Posterior vena cava (tissue), 2 donors: ENCODE measurements at regions not wholly inside any gene's neighbourhood (a gene's known extent, or its start where the extent isn't known, plus 50 kb on each side); places are given as distances from the start of the nearest gene placed in this dataset.

Experiments used
- DNase-seq: peaks from one replicate; pipeline ENCODE4 v3.0.0-alpha.2; 2020; ENCODE audit warnings: low spot score
- intact Hi-C, 2 donors: fragments of 100-400 bp; cut with DNase I; formaldehyde crosslinking; loops; one replicate each; pipeline versions ENCODE4 v1.14.1 to v1.14.2; 2022 to 2023
- donor health status: DM: yes; HTN: yes; CAD: no.
- donor health status: DM: yes; HTN: yes; CAD: no.

- DNase-seq = no peak
- intact Hi-C loops = no loop called here
These were observed 114.0 kb downstream of the MAT2B start for GRCh38 chr5:163619273-163619934.

GRCh38 chr5:163619951-163620350 is 114.5 kb downstream of the MAT2B start:
- intact Hi-C loops = loop anchor here in 1 of 2 donors (5.0 kb wide), 1 partner anchor 457 kb away; no protein-coding TSS in a partner anchor

GRCh38 chr5:163622799-163623198 is 117.4 kb downstream of the MAT2B start:
- intact Hi-C loops = loop anchor here in 1 of 2 donors (5.0 kb wide), 1 partner anchor 455 kb away; no protein-coding TSS in a partner anchor
- no peak for DNase-seq

More at GRCh38 chr5:163619951-163620350, 114.5 kb downstream of the MAT2B start:
- DNase-seq = no peak

GRCh38 chr5:163623524-163623923 is 118.1 kb downstream of the MAT2B start:
- intact Hi-C loops = loop anchor here in 1 of 2 donors (5.0 kb wide), 1 partner anchor 454 kb away; no protein-coding TSS in a partner anchor
- no peak for DNase-seq

GRCh38 chr5:163623986-163624385 is 118.6 kb downstream of the MAT2B start:
- intact Hi-C loops = loop anchor here in 1 of 2 donors (5.0 kb wide), 1 partner anchor 453 kb away; no protein-coding TSS in a partner anchor
- no peak for DNase-seq

- no peak for DNase-seq
- intact Hi-C loops = loop anchor here in 1 of 2 donors (5.0 kb wide), 1 partner anchor 453 kb away; no protein-coding TSS in a partner anchor
These were observed 119.0 kb downstream of the MAT2B start for GRCh38 chr5:163624431-163624830.

GRCh38 chr5:163626904-163627434 is 121.5 kb downstream of the MAT2B start:
- DNase-seq = no peak
- intact Hi-C loops = no loop called here

GRCh38 chr5:163631856-163632255 is 126.4 kb downstream of the MAT2B start:
- no peak for DNase-seq
- intact Hi-C loops = no loop called here

GRCh38 chr5:163633926-163634460 is 128.6 kb downstream of the MAT2B start:
- DNase-seq = no peak
- intact Hi-C loops = no loop called here

GRCh38 chr5:163635631-163636030 is 130.2 kb downstream of the MAT2B start:
- DNase-seq = no peak
- intact Hi-C loops = no loop called here

GRCh38 chr5:163642904-163643303 is 137.5 kb downstream of the MAT2B start:
- DNase-seq = no peak
- intact Hi-C loops = loop anchor here in 1 of 2 donors (5.0 kb wide), 1 partner anchor 1854 kb away; no protein-coding TSS in a partner anchor

- DNase-seq = no peak
- intact Hi-C loops = no loop called here
These were observed 140.3 kb downstream of the MAT2B start for GRCh38 chr5:163645421-163646416.

- DNase-seq = no peak
- intact Hi-C loops = no loop called here
These were observed 144.1 kb downstream of the MAT2B start for GRCh38 chr5:163649514-163649913.

- no peak for DNase-seq
- intact Hi-C loops = no loop called here
These were observed 148.1 kb downstream of the MAT2B start for GRCh38 chr5:163653526-163653925.

GRCh38 chr5:163658702-163659567 is 153.5 kb downstream of the MAT2B start:
- intact Hi-C loops = no loop called here
- DNase-seq = no peak

GRCh38 chr5:163659568-163659902 is 154.1 kb downstream of the MAT2B start:
- DNase-seq = no peak
- intact Hi-C loops = no loop called here

GRCh38 chr5:163660486-163660885 is 155.1 kb downstream of the MAT2B start:
- no peak for DNase-seq
- intact Hi-C loops = no loop called here

GRCh38 chr5:163661360-163661759 is 155.9 kb downstream of the MAT2B start:
- intact Hi-C loops = no loop called here
- DNase-seq = no peak

GRCh38 chr5:163670036-163670435 is 164.6 kb downstream of the MAT2B start:
- DNase-seq = no peak
- intact Hi-C loops = no loop called here
